Hepatocyte (in vitro differentiated cells): ENCODE measurements at regions not wholly inside any gene's neighbourhood (a gene's known extent, or its start where the extent isn't known, plus 50 kb on each side); places are given as distances from the start of the nearest gene placed in this dataset.

Source experiments
- EZH2phosphoT487 ChIP-seq: fragments of 200-600 bp; sonication (generic); IDR thresholded peaks from one replicate; pipeline ENCODE4 v1.6.1; 2018; ENCODE audit warnings: antibody characterized with exemption, mild to moderate bottlenecking, low read depth, moderate library complexity; ENCODE audit not compliant: unreplicated experiment, severe bottlenecking
- TF ChIP-seq, protein P1 (sequence below): fragments of 200-600 bp; sonication (generic); IDR thresholded peaks from 2 replicates; pipeline ENCODE4 v1.5.1; 2016; ENCODE audit warnings: antibody characterized with exemption, mild to moderate bottlenecking; ENCODE audit not compliant: poor library complexity

DNA sequence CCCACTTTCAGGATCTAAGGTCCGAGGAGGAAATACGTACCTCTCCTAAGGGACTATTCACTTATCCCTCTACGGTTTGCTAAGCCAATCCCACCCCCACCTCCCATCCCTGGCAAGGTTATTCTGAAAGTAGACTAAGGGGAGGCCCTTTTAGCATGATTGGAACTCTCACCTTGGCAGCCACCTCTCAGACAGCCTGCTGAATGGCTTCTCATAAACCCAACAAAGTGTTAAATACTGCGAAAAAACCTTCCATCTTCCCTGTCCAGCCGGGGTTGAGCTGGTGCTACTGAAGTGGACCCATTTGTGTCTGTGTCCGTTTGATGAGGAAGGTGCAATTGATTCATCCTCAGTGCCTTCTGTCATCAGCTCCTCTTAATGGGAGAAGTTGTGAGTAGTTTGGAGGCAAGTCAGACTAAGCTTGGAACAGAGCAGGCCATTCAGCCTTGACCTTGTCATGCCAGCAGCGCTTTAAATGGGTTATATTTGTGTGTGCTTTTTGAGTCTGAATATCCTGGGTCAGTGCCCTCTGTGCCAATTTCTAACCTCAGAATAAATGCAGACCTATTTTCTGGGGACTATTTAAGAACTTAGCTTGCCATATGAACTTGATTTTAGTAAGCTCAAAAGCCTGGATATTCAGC is 476.3 kb upstream of the ZNF608 start:
- TF ChIP-seq, protein P1, sequence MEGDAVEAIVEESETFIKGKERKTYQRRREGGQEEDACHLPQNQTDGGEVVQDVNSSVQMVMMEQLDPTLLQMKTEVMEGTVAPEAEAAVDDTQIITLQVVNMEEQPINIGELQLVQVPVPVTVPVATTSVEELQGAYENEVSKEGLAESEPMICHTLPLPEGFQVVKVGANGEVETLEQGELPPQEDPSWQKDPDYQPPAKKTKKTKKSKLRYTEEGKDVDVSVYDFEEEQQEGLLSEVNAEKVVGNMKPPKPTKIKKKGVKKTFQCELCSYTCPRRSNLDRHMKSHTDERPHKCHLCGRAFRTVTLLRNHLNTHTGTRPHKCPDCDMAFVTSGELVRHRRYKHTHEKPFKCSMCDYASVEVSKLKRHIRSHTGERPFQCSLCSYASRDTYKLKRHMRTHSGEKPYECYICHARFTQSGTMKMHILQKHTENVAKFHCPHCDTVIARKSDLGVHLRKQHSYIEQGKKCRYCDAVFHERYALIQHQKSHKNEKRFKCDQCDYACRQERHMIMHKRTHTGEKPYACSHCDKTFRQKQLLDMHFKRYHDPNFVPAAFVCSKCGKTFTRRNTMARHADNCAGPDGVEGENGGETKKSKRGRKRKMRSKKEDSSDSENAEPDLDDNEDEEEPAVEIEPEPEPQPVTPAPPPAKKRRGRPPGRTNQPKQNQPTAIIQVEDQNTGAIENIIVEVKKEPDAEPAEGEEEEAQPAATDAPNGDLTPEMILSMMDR = no peak
- no peak for TF ChIP-seq EZH2phosphoT487
